AG09309 (cell line): ENCODE measurements at regions not wholly inside any gene's neighbourhood (a gene's known extent, or its start where the extent isn't known, plus 50 kb on each side); places are given as distances from the start of the nearest gene placed in this dataset.

ENCODE experiments used
- DNase-seq: peaks from one replicate; pipeline ENCODE4 v3.0.0-alpha.2; 2010; ENCODE audit warnings: low read depth
- H3K4me3 ChIP-seq: 2 replicates; pipeline ENCODE4 v1.5.1; 2011; ENCODE audit warnings: mild to moderate bottlenecking, low read depth, low read length, moderate library complexity; ENCODE audit not compliant: control insufficient read depth
- CTCF ChIP-seq: IDR thresholded peaks from 2 replicates; pipeline ENCODE4 v1.5.1; 2011; ENCODE audit warnings: mild to moderate bottlenecking, low read depth, low read length, inconsistent platforms; ENCODE audit not compliant: insufficient read depth, control insufficient read depth; ENCODE audit errors: missing control alignments

DNA sequence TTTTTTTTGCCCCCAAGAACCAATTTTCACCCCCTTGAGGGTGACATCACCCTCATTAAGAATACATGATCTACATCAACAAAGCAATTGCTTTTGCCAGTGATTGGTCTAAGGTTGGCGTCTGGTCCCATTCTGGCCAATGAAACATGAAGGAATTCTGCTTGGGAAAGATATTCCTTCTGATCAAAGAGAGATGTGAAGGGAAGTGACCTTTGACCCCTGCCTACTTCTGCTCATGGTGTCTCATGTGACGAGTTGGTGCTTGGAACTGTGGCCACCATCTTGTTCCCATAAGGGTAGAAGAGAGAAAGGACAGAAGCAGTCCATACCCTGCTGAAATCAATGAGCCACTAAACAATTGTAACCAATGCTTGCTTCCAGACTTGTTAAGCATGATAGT lies 85.1 kb downstream of the LBH start:
- TF ChIP-seq CTCF = no peak
- H3K4me3 ChIP-seq = no peak overlapping the region
- DNase-seq = no peak

DNA sequence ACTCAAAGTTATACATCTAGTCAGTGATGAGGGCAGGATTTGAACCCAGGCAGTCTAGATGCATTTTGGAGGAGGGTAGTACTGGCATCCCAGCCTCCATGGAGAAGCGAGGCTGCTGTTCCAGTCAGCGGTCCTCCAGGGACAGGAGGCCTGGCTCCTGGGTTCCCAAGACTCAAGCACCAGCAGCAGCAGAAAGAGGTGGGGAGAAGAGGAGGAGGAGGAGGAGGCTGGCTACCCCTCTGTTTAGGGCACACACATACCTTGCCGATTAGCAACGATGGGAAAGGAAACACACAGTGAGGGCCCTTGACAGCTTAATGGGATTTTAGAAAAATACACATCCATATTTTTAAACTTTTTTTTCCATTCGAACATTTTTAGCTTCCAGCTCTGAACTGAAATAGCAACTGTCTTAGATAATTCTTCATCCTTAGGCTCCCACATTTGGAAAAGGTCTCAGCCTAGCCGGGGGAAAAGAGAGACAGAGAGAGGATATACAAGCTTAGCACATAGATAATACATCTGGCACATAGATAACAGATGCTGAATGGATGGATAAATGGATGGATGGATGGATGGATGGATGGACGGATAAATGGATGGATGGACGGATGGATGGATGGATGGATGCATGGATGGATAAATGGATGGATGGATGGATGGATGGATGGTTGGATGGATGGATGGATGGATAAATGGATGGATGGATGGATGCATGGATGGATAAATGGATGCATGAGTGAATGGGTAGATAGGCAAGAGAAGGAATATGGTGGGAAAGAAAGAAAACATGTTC lies 87.9 kb downstream of the LBH start:
- no peak for TF ChIP-seq CTCF
- DNase-seq = no peak
- no peak overlapping the region for H3K4me3 ChIP-seq

- no peak for DNase-seq
- H3K4me3 ChIP-seq = no peak overlapping the region
- TF ChIP-seq CTCF = no peak
These were observed 90.1 kb downstream of the LBH start for GRCh38 chr2:30321466-30321865.

- no peak for TF ChIP-seq CTCF
- H3K4me3 ChIP-seq = no peak overlapping the region
- no peak for DNase-seq
These were observed 92.2 kb downstream of the LBH start for GRCh38 chr2:30323499-30323898.

- DNase-seq = no peak
- no peak overlapping the region for H3K4me3 ChIP-seq
- no peak for TF ChIP-seq CTCF
These were observed 93.0 kb downstream of the LBH start for GRCh38 chr2:30324245-30324908.

GRCh38 chr2:30325600-30326328 lies 94.4 kb downstream of the LBH start:
- DNase-seq = no peak
- TF ChIP-seq CTCF = no peak
- no peak overlapping the region for H3K4me3 ChIP-seq
